GM12878 (cell line): ENCODE measurements at regions not wholly inside any gene's neighbourhood (a gene's known extent, or its start where the extent isn't known, plus 50 kb on each side); places are given as distances from the start of the nearest gene placed in this dataset.

Experiments used
- BRCA1 ChIP-seq: IDR thresholded peaks from 2 replicates; pipeline ENCODE4 v1.6.1; 2011; ENCODE audit warnings: low read depth, low read length, improper control_type of control experiment
- CBX3 ChIP-seq: fragments of 200-600 bp; sonication (generic); IDR thresholded peaks from 2 replicates; pipeline ENCODE4 v1.6.1; 2016; ENCODE audit warnings: low read depth, borderline replicate concordance
- EZH2 ChIP-seq: IDR thresholded peaks from 2 replicates; pipeline ENCODE4 v1.6.1; 2012; ENCODE audit warnings: low read depth, mild to moderate bottlenecking, control low read depth, inconsistent platforms, low read length, borderline replicate concordance; ENCODE audit not compliant: control insufficient read depth
- FOXM1 ChIP-seq: IDR thresholded peaks from 2 replicates; pipeline ENCODE4 v1.6.1; 2012; ENCODE audit warnings: low read depth, mild to moderate bottlenecking, inconsistent platforms, low read length, moderate library complexity
- JUNB ChIP-seq: IDR thresholded peaks from 2 replicates; pipeline ENCODE4 v1.6.1; 2016; ENCODE audit warnings: antibody characterized with exemption, mild to moderate bottlenecking
- NBN ChIP-seq: fragments of 450-650 bp; IDR thresholded peaks from 2 replicates; pipeline ENCODE4 v1.6.1; 2016
- PAX8 ChIP-seq: fragments of 450-650 bp; IDR thresholded peaks from 2 replicates; pipeline ENCODE4 v1.6.1; 2017; ENCODE audit warnings: mild to moderate bottlenecking, moderate library complexity
- PBX3 ChIP-seq: IDR thresholded peaks from 2 replicates; pipeline ENCODE4 v1.6.1; 2011; ENCODE audit warnings: mild to moderate bottlenecking, low read depth, low read length, moderate library complexity; ENCODE audit not compliant: insufficient replicate concordance
- POLR2AphosphoS5 ChIP-seq: IDR thresholded peaks from 2 replicates; pipeline ENCODE4 v1.6.1; 2011; ENCODE audit warnings: mild to moderate bottlenecking, low read length, inconsistent platforms
- ZZZ3 ChIP-seq: IDR thresholded peaks from 2 replicates; pipeline ENCODE4 v1.6.1; 2011; ENCODE audit warnings: low read depth; ENCODE audit not compliant: control insufficient read depth, insufficient read length
- TF ChIP-seq, protein P1 (sequence below): IDR thresholded peaks from 2 replicates; pipeline ENCODE4 v1.6.1; 2012; ENCODE audit warnings: low read depth, low read length, improper control_type of control experiment
- TF ChIP-seq, protein P2 (sequence below), 3 experiments: IDR thresholded peaks in 2 of 3; conservative IDR thresholded peaks in 1 of 3; 2 replicates each; pipeline ENCODE4 v1.5.1; 2011; ENCODE audit warnings: low read depth in 3 of 3, low read length in 3 of 3, mild to moderate bottlenecking in 3 of 3, control low read depth in 2 of 3, moderate library complexity in 2 of 3, inconsistent platforms in 1 of 3, mixed read lengths in 1 of 3; ENCODE audit not compliant: control insufficient read depth in 2 of 3, insufficient read depth in 1 of 3; ENCODE audit errors: extremely low read depth in 1 of 3

GRCh38 chr20:60565083-60565482, 606.9 kb downstream of the CDH26 start:
- TF ChIP-seq, protein P1, sequence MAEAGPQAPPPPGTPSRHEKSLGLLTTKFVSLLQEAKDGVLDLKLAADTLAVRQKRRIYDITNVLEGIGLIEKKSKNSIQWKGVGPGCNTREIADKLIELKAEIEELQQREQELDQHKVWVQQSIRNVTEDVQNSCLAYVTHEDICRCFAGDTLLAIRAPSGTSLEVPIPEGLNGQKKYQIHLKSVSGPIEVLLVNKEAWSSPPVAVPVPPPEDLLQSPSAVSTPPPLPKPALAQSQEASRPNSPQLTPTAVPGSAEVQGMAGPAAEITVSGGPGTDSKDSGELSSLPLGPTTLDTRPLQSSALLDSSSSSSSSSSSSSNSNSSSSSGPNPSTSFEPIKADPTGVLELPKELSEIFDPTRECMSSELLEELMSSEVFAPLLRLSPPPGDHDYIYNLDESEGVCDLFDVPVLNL: no peak
- no peak for TF ChIP-seq PBX3
- TF ChIP-seq FOXM1: no peak
- no peak for TF ChIP-seq EZH2
- TF ChIP-seq ZZZ3: no peak
- TF ChIP-seq POLR2AphosphoS5: no peak
- TF ChIP-seq JUNB: no peak
- no peak for TF ChIP-seq PAX8
- TF ChIP-seq BRCA1: no peak
- no peak for TF ChIP-seq NBN
- TF ChIP-seq, protein P2, sequence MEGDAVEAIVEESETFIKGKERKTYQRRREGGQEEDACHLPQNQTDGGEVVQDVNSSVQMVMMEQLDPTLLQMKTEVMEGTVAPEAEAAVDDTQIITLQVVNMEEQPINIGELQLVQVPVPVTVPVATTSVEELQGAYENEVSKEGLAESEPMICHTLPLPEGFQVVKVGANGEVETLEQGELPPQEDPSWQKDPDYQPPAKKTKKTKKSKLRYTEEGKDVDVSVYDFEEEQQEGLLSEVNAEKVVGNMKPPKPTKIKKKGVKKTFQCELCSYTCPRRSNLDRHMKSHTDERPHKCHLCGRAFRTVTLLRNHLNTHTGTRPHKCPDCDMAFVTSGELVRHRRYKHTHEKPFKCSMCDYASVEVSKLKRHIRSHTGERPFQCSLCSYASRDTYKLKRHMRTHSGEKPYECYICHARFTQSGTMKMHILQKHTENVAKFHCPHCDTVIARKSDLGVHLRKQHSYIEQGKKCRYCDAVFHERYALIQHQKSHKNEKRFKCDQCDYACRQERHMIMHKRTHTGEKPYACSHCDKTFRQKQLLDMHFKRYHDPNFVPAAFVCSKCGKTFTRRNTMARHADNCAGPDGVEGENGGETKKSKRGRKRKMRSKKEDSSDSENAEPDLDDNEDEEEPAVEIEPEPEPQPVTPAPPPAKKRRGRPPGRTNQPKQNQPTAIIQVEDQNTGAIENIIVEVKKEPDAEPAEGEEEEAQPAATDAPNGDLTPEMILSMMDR (IDR thresholded peaks at IDR 0.05 in 2 of 3, conservative IDR thresholded peaks at IDR 0.05 in 1 of 3; ENCODE audit: control insufficient read depth in 2 of 3, extremely low read depth in 1 of 3, insufficient read depth in 1 of 3, low read depth in 3 of 3, low read length in 3 of 3): no peak
- TF ChIP-seq CBX3: no peak
